HPDE6-E6E7 (cell line): ENCODE measurements at regions not wholly inside any gene's neighbourhood (a gene's known extent, or its start where the extent isn't known, plus 50 kb on each side); places are given as distances from the start of the nearest gene placed in this dataset.

ENCODE experiments used
- DNase-seq: peaks from one replicate; pipeline ENCODE4 v3.0.0; 2011; ENCODE audit warnings: missing footprints; ENCODE audit errors: extremely low spot score

DNA sequence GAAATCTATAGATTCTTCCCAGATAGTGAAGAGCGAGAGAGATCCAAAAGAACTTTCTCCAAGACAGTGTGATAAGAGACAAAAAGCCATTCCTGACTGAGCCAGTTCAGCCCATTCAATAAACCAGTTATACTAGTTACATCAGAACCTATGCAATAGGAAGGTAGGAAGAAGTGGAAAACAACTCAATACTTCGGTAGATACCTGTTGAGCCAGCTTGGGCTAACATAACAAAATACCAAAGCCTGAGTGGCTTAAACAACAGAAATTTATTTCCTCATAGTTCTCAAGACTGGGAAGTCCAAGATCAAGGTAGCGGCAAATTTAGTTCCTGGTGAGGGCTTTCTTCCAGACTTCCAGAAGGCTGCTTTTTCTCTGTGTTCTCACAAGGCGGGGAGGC is 214.5 kb upstream of the GRAMD2B start:
- no peak for DNase-seq

- DNase-seq, result no peak
Measured at GRCh38 chr5:126210955-126211354, 212.3 kb upstream of the GRAMD2B start.

- no peak for DNase-seq
Measured at GRCh38 chr5:126219616-126220015, 203.6 kb upstream of the GRAMD2B start.

DNA sequence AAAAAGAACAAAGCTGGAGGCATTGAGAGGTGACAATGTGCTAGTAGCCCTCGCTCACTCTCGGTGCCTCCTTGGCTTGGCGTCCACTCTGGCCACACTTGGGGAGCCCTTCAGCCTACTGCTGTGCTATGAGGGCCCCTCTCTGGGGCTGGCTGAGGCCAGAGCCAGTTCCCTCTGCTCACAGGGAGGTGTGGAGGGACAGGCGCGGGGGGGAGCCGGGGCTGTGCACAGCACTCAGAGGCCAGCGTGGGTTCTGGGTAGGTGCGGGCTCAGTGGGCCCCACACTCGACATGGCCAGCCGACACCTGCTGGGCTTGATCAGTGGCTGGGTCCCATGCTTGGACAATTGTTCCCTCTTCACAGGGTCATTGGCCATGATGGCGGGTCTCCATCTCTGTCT is 202.5 kb upstream of the GRAMD2B start:
- no peak for DNase-seq

- no peak for DNase-seq
Measured at GRCh38 chr5:126228934-126229333, 194.3 kb upstream of the GRAMD2B start.

DNA sequence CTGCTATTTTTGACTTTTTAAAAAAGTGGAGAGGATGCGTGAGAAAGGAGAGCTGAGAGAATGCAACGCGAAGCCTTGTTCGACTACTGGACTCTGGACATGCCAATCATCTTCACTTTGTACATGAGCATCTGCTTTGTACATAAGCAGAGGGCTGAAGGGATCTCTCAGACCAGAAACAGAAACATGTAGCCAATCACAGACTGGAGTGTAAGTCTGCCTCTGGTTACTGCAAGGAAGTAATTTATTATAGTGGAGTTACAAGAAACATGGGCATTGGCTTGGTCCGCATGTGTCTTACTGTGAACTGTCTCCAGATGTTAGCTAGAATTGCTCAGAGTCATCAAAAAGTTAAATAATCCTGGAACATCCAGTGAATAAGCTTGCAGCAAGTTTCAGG is 190.0 kb upstream of the GRAMD2B start:
- DNase-seq, result no peak

- DNase-seq, result peak; percentile 9
Measured at GRCh38 chr5:126234563-126235195, 188.5 kb upstream of the GRAMD2B start.

- no peak for DNase-seq
Measured at GRCh38 chr5:126235628-126236027, 187.6 kb upstream of the GRAMD2B start.

GRCh38 chr5:126236994-126237393 is 186.2 kb upstream of the GRAMD2B start:
- DNase-seq, result no peak

DNA sequence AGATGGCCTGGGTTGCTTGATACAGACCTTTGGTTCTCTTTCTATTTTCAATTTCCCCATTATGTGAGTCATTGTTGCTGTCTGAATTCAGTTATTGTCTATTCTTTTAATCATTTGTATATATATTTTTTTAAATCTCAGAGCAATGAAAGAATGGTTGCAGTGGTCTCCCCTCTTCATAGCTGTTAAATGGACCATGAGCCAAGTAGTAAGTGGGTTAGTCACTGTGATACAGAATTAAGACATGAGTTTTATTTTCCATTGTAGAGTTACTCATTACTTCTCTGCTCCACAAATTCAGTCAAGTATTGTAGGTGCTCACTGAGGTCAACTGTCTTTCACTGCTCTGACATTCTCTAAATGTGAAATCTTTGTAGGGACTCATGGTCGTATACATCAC is 174.6 kb upstream of the GRAMD2B start:
- DNase-seq, result no peak

DNA sequence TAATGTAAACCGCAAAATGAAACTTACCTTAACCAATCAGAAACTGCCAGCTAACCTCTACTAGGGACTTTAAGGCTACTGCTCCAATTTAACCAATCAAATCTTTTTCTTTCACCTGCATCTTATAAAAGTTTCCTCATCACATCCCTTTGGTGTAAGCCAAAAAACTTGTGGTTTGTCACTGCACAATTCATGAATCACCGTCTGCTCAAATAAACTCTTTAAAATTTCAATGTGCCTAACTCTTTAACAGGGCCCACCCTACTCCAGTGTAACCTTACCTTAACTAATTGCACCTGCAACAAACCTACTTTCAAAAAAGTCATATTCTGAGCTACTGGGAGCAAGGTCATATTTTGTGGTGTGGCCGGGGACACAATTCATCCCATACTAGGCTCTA is 172.2 kb upstream of the GRAMD2B start:
- DNase-seq, result no peak

DNA sequence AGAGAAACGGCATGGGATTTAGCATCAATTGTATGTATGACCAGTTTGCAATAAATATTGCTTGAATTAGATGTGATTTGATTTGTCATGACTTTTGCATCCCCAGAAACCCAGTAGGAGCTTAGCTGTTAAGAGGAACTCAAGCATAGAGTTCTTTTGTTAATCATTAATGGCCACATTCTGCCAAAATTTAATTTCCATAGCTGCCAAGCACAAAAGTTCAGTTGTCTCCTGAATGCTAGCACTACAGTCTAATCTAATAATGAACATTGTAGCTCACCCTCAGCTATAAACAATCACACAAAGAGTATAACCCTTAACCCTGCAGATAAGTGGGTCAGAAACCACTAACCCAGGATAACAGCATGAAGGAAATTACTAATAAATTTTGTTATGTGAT is 169.8 kb upstream of the GRAMD2B start:
- DNase-seq, result no peak

DNA sequence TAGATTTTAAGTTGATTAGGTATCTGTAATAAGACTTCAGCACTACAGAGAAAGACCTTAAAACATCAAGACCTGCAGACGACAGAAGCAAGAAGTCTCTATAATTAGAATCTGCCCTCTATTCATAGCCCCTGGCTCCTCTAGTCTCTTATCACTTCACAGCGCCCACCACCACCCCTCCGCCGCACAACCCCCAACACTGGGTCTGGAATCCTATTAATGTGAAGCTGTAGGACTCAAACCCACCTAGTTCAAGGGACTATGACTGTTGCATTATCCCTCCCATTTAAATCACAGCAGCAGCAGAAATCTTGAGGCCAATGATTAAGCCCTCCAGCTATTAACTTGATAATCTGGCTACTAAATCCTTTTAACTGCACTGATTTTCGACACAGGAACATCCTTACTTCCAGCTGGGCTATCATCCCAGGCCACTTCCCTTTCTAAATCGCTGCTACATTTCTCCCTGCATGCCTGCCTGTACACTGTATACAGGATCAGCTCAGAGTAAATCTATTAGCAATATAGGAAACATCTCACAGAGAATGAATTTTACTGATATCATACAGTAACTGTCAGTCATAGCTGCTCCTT is 159.5 kb upstream of the GRAMD2B start:
- no peak for DNase-seq

DNA sequence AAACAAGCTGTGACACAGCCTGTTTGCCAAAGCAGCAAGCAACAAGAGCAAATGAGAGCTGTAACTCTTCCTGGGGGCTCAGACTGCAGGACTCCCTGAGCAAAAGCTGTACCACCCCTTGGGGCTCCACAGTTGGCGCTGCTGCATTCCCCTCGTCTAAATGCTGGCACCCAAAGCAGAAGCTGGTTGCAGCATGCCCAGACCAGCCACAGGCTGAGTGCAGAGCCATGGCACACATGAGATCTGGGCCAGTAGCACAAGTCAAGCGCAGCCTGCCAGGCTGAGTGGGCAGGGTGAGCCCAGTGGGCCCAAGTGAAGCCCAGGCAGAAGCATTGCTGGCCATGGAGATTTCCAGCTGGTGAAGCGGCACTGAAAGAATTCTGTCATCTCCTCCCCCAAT is 157.3 kb upstream of the GRAMD2B start:
- no peak for DNase-seq

- no peak for DNase-seq
Measured at GRCh38 chr5:126267438-126267837, 155.8 kb upstream of the GRAMD2B start.

DNA sequence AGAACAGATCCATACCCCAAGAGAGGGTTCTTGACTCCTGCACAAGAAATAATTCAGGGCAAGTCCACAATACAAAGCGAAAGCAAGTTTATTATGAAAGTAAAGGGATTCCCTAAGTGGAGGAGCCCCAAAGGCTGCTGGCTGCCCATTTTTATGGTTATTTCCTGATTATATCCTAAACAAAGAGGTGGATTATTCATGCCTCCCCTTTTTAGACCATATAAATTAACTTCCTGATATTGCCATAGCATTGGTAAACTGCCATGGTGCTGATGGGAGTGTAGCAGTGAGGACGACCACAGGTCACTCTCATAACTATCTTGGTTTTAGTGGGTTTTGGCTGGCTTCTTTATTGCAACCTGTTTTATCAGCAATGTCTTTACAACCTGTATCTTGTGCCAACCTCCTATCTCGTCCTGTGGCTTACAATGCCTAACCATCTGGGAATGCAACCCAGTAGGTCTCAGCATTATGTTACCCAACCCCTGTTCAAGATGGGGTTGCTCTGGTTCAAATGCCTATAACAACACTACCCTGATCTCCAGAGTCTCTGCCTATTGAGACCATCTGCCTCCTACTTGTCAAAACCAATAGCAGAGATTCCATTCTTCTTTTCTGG is 154.4 kb upstream of the GRAMD2B start:
- DNase-seq, result no peak

- DNase-seq, result no peak
Measured at GRCh38 chr5:126269511-126269910, 153.7 kb upstream of the GRAMD2B start.

DNA sequence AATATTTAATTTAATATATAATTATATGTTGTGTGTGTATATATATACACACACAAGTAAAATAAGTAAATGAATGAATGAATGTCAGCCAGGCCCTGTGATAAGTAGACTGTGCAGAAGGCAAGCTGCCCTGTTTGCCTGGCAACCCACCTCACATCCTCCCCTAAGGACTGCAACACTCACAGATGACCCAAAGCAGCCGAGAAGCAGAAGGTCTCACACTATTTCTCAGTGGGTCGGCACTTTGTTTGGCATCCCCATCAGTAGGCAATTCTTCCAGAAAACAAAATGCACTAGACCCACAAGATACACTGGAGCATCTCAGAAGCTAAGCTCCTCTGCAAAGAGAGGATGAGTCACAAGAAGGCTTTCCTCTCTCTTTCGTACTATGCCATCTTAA is 152.1 kb upstream of the GRAMD2B start:
- no peak for DNase-seq

- DNase-seq, result no peak
Measured at GRCh38 chr5:126274076-126274762, 149.0 kb upstream of the GRAMD2B start.

DNA sequence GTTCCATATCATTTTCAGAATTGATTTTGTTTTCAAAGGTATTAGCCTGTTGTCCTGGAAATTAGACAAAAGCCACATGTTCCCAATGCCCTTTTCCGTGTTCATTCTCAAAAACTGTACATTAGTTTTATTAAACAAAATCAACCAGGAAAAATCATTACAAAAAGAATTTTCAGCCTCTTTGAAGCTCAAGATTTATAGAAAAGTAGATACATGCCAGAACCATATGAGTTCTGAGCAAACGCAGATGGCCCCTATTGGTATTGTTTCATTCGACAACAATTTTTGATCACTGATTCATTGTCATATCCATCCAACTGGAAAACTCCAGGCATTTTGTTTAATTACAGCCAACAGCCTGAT is 148.5 kb upstream of the GRAMD2B start:
- DNase-seq, result no peak

GRCh38 chr5:126277762-126278161 is 145.4 kb upstream of the GRAMD2B start:
- DNase-seq, result no peak

GRCh38 chr5:126280343-126280742 is 142.9 kb upstream of the GRAMD2B start:
- DNase-seq, result no peak

- no peak for DNase-seq
Measured at GRCh38 chr5:126280846-126281245, 142.4 kb upstream of the GRAMD2B start.
